ENCODE measurements at regions not wholly inside any gene's neighbourhood (a gene's known extent, or its start where the extent isn't known, plus 50 kb on each side); places are given as distances from the start of the nearest gene placed in this dataset.

GRCh38 chr2:67258831-67259230 is 138.3 kb upstream of the ETAA1 start:
- no peak for DNase-seq

- DNase-seq = no peak
Measured at GRCh38 chr2:67259556-67260342, 137.4 kb upstream of the ETAA1 start.

- no peak for DNase-seq
Measured at GRCh38 chr2:67260343-67261277, 136.5 kb upstream of the ETAA1 start.

- no peak for DNase-seq
Measured at GRCh38 chr2:67267241-67267640, 129.9 kb upstream of the ETAA1 start.

GRCh38 chr2:67268797-67269196 is 128.3 kb upstream of the ETAA1 start:
- no peak for DNase-seq

GRCh38 chr2:67272195-67272594 is 124.9 kb upstream of the ETAA1 start:
- DNase-seq = no peak

GRCh38 chr2:67277450-67277849 is 119.7 kb upstream of the ETAA1 start:
- DNase-seq = no peak

GRCh38 chr2:67281101-67281500 is 116.0 kb upstream of the ETAA1 start:
- no peak for DNase-seq

- no peak for DNase-seq
Measured at GRCh38 chr2:67283641-67284040, 113.5 kb upstream of the ETAA1 start.

- no peak for DNase-seq
Measured at GRCh38 chr2:67286981-67287759, 110.0 kb upstream of the ETAA1 start.

GRCh38 chr2:67289271-67289670 is 107.9 kb upstream of the ETAA1 start:
- DNase-seq = no peak

GRCh38 chr2:67289921-67290371 is 107.2 kb upstream of the ETAA1 start:
- no peak for DNase-seq

GRCh38 chr2:67290451-67291290 is 106.5 kb upstream of the ETAA1 start:
- DNase-seq = no peak

GRCh38 chr2:67294218-67294617 is 102.9 kb upstream of the ETAA1 start:
- DNase-seq = no peak

GRCh38 chr2:67295406-67295805 is 101.7 kb upstream of the ETAA1 start:
- DNase-seq = no peak

- no peak for DNase-seq
Measured at GRCh38 chr2:67295851-67296250, 101.3 kb upstream of the ETAA1 start.

GRCh38 chr2:67304300-67304890 is 92.7 kb upstream of the ETAA1 start:
- no peak for DNase-seq

GRCh38 chr2:67309281-67309680 is 87.9 kb upstream of the ETAA1 start:
- no peak for DNase-seq

GRCh38 chr2:67311536-67311935 is 85.6 kb upstream of the ETAA1 start:
- no peak for DNase-seq

- no peak for DNase-seq
Measured at GRCh38 chr2:67312871-67313270, 84.3 kb upstream of the ETAA1 start.

- no peak for DNase-seq
Measured at GRCh38 chr2:67313536-67313935, 83.6 kb upstream of the ETAA1 start.

GRCh38 chr2:67318031-67318430 is 79.1 kb upstream of the ETAA1 start:
- DNase-seq = no peak

All from Kasumi-1 (cell line).